Suppressor macrophage (primary cell): ENCODE measurements at regions not wholly inside any gene's neighbourhood (a gene's known extent, or its start where the extent isn't known, plus 50 kb on each side); places are given as distances from the start of the nearest gene placed in this dataset.
"Not testable (repeated sequence)": the region's sequence is repeated elsewhere in the genome, so short reads cannot be mapped to it uniquely, and the experiment has no call there.

Experiments used
- DNase-seq, 4 experiments: peaks; one replicate each; pipeline ENCODE4 v3.0.0-alpha.2; 2020 to 2022

DNA sequence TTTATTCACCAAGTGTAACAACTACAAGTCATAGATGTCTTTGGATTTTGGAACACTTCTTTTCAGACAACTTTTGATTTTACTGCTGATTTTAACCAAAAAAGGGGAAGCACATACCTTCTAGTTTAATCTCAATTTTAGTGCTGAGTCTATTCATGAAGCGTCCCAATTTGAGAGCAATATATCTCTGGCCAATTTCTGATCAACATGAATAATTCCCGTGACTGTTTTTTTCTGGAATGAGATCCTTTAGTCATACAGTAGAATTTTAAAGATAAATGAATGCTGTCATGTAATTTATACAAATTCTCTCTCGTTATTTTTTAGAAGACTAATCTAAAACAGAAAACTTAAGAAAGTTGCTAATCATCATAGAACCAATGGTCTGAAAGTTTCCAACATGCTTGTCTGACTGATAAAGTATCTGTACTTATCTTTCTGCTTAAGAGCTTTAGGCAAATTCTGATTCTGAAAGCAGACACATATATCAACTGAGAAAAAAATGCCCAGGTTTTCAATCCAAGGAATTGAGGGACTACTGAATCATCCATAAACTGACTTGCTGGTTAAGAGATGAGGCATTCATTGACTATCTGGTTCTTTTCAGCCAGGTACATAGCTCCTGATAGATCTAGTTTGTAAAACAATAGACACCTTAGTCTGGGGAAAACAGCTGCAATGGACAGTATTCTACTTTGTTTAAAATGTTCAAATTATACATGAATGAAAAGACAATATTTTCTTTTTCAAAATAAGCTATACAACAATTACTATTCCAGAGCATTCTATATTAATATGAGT lies 657.5 kb downstream of the RFPL4B start:
- DNase-seq = no peak

GRCh38 chr6:113006494-113006893 lies 659.4 kb downstream of the RFPL4B start:
- DNase-seq = no peak

DNA sequence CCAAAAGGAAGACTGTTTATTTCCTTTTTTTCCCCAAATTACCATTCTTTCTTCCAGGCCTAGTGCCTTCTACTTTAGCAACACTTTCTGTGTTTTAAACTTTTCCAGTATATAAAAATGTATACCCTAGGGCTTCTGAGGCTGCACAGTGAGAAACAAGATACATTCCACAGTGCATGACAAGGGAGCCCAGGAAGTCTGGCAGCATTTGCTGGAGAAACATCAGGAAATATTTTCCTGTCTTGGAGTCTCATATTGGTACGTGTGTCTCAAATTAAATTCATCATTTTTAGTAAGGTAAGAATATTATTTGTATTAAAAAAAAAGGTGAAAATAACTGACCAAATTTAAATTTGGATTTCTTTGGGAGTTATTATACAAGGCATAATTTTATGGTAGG lies 662.6 kb downstream of the RFPL4B start:
- no peak for DNase-seq

DNA sequence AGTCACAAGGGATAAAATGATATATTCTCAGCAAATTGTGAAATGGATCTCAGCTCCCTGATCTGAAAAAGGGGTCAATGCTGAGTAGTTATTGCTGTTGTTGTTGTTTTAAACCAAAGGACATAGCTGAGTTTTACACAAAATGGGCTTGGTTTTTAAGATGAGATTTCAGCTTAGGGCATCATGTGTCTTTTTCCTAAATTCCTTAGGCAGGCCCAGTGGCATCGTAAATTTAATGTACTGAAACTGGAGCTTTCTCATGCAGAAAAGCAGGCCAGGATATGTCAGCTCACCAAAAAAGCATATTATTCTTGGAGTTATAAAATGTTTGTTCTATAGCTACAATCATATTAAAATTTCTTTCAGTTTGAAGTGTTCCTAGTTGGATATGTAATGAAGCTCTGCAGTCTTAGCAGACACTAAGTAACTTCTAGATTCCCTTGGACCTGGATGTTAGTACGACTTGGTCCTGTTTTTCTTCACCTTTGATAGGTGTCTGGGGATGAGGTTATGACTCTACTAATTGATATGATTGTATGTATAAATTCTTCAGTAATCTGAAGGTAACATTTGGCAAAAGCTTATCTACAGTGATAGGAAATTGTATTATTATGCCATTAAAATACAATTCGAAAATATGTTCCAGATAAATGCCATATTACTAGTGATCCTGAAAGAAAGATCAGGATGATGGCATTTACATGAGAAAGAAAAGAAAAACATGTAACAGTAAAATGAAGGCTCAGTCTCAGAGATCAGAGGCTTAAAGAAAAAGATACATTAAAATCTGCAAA lies 663.3 kb downstream of the RFPL4B start:
- DNase-seq = no peak

DNA sequence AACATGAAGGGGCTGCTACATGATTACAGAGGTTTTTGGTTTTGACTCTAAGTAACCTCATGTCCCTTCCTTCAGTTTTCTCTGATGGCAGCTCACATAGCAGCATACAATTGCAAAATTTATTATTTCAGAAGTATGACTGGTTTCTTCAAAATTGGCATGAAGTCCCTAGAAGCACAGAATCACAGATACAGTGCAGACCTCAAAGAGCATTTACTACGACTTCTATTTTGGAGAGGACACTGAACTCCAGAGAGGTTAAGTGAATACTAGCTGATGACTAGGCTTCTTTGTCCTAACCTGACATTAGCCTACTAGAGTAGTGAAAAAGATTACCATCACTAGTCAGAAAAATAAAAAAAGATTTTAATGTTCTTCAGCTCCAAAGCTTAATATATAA lies 664.3 kb downstream of the RFPL4B start:
- DNase-seq = no peak

DNA sequence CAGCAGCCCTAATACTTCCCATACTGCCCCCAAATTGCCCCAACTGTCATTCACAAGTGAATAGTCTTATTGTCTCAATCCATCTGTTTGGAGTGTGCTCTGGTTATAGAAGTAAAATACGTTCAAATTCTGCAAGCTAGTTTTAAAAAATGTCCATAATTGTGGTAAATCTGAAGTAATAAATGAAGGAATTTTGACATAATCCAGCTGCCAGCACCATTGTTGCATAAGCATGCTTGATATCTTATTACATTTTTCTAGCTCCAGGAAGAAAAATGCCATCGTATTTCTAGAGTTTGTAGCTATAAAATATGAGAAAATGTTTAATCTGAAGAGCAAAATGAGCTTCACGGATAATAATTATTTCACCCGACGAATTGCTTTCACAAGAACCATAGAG lies 664.7 kb downstream of the RFPL4B start:
- DNase-seq = no peak

GRCh38 chr6:113015249-113015648 lies 668.1 kb downstream of the RFPL4B start:
- DNase-seq = no peak

GRCh38 chr6:113017353-113017752 lies 670.2 kb downstream of the RFPL4B start:
- no peak for DNase-seq

- DNase-seq = no peak
Measured at GRCh38 chr6:113018351-113019151, 671.4 kb downstream of the RFPL4B start.

DNA sequence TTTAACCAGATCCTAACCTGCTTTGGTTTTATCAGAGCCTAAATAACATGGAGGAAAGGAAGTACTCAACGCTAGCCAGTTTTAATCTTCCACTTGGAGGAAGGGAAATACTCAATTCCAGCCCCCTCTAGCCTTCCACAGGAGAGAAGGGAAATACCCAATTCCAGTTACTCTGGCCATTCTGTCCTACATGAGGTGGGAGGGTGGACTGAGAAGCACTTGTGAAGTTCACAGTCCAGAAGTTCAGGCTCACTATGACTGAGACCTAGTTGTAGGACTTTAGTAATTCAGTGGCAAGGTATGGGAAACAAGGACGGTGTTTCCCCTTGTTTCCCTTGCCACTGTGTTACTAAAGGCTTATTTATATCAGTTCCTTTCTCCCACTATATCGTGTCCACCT lies 672.0 kb downstream of the RFPL4B start:
- DNase-seq = no peak

DNA sequence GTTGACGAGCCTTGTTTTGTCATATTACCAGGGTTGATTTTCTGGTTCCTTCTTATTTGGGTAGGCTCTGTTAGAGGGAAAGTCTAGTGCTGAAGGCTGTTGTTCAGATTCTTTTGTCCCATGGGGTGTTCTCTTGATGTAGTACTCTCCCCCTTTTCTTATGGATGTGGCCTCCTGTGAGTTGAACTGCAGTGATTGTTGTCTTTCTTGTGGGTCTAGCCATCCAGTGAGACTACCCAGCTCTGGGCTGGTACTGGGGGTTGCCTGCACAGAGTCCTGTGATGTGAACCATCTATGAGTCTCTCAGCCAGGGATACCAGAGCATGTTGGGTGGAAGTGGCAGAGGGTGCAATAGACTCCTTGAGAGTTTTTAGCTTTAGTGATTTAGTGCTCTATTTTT lies 680.6 kb downstream of the RFPL4B start:
- DNase-seq = no peak

DNA sequence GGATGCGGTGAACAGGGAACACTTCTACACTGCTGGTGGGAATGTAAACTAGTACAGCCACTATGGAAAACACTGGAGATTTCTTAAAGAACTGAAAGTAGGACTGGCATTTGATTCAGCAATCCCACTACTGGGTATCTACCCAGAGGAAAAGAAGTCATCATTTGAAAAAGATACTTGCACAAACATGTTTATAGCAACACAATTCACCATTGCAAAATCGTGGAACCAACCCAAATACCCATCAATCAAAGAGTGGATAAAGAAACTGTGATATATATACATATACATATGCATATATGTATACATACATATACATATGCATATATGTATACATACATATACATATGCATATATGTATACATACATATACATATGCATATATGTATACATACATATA lies 682.0 kb downstream of the RFPL4B start:
- not testable (repeated sequence) for DNase-seq

- DNase-seq = no peak
Measured at GRCh38 chr6:113031591-113032238, 684.6 kb downstream of the RFPL4B start.

GRCh38 chr6:113039005-113039404 lies 691.9 kb downstream of the RFPL4B start:
- DNase-seq = no peak

- DNase-seq = no peak
Measured at GRCh38 chr6:113047148-113047547, 700.0 kb downstream of the RFPL4B start.

- DNase-seq = no peak
Measured at GRCh38 chr6:113047932-113048331, 700.8 kb downstream of the RFPL4B start.

DNA sequence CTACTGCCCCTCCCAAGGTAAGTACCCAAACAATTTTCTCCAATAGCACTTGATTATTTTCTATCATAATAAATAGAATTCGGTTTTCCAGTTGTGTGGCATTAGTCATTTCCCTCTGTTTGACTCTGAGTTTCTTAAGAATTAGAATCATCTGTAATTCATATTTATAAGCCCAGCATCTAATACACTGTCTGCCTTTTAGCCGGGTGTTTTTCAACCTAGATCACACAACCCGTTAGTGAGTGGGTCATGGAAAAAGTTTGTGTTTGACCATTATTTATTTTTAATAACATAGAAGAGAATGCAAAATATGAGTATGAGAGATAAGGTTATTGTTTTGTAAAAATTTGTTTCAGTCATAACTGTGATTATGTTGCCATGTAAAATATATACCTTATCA lies 701.6 kb downstream of the RFPL4B start:
- DNase-seq = no peak

GRCh38 chr6:113049190-113049589 lies 702.1 kb downstream of the RFPL4B start:
- no peak for DNase-seq

GRCh38 chr6:113050010-113050858 lies 703.1 kb downstream of the RFPL4B start:
- no peak for DNase-seq

- no peak for DNase-seq
Measured at GRCh38 chr6:113050979-113051378, 703.8 kb downstream of the RFPL4B start.

- DNase-seq = no peak
Measured at GRCh38 chr6:113052506-113052905, 705.4 kb downstream of the RFPL4B start.

DNA sequence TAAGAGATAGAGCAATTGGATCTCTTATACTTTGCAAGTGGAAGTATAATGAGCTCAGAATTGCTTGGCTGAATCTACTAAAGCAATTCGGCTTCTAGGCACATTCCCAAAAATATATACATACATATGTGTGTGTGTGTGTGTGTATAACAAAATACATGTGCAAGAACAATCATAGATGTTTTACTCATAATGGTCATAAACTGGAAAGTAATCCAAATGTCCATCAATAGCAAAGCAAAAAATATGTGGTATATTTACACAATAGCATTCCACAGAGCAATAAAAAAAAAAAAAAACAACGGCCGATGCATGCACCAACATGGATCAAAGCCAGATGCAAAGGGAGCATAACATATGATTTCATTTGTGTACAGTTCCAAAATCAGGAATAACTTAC lies 707.9 kb downstream of the RFPL4B start:
- DNase-seq = no peak
